ENCODE measurements at regions not wholly inside any gene's neighbourhood (a gene's known extent, or its start where the extent isn't known, plus 50 kb on each side); places are given as distances from the start of the nearest gene placed in this dataset.

DNA sequence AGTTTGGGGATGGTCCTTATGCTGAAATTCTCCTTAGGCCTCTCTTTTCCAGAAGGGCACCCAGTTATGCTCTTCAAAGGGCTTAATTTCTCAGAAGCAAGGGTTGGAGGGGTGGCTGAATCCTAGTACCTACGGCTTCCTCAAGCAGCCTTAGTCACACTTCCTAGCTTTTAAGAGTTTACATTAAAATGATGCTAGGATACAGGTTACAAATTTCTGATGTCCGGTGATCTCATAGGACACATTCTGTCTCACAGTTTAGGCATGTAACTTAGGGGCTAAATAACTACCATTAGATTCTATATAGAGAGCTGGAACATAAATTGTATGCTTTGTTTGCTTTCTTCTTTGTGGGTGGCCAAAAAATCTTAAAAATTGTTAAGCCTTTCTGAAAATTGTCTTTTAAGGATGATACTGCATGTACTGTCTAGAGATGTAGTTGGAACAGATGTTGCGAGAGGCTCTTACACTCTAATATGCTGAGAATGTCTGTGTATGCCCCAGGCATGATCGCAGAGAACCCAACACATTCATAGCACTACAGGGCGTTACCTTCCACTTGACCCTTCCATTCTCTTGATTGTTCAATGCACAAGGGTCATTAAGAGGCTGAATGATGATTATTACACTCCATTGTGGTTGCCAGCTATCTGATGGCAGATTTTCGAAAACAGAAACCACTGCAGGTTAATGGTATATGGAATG lies 139.1 kb downstream of the TMEM38B start:
- H3K27ac ChIP-seq (ENCODE audit: low read depth in 1 of 2, low read length in 2 of 2) = no peak overlapping the region

DNA sequence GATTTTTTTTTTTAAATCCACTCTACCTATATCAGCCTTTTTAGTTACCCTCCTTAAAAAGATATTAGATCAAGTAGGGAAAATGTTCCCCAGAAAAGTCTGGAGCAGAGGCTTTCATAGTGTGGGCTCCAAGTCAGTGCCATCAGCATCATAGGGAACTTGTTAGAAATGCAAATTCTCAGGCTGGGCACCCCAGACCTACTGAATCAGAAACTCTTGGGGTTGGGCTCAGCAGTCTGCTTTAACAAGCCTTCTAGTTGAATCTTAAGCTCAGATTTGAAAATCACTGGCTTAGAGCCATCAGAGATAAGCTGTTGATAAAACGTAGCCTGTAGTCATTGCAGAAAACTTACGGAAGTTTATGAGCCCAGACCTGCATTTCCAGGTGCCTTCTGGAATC lies 140.1 kb downstream of the TMEM38B start:
- no peak for TF ChIP-seq YY1 (IDR thresholded peaks at IDR 0.05)
- Histone ChIP-seq H3K27me3 (ENCODE audit: control insufficient read depth in 4 of 4, insufficient read depth in 4 of 4, low read length in 3 of 4) (no peaks in the 10 kb centered on the region), H3K36me3 (ENCODE audit: control insufficient read depth in 4 of 4, insufficient read depth in 3 of 4, low read depth in 1 of 4, low read length in 3 of 4) (no peaks in the 10 kb centered on the region), H3K4me1 (ENCODE audit: control insufficient read depth in 4 of 4, insufficient read depth in 4 of 4, low read length in 3 of 4) (no peaks in the 10 kb centered on the region), H3K9me3 (ENCODE audit: control insufficient read depth in 4 of 4, low read length in 3 of 4) (no peaks in the 10 kb centered on the region), H3K4me3 (ENCODE audit: low read depth in 1 of 3, low read length in 3 of 3) (no peak overlapping the region), H3K27ac (ENCODE audit: low read depth in 1 of 2, low read length in 2 of 2) (no peak overlapping the region), H3K9ac (ENCODE audit: low read depth in 1 of 2, low read length in 2 of 2) (no peak overlapping the region)
- WGBS = 54% methylated on average over 2 of the region's 2 CpGs
- no peak for DNase-seq (ENCODE audit: low spot score)

More for the DNA sequence above, 139.1 kb downstream of the TMEM38B start:
- Histone ChIP-seq H3K4me1 (ENCODE audit: control insufficient read depth in 4 of 4, insufficient read depth in 4 of 4, low read length in 3 of 4) (no peaks in the 10 kb centered on the region), H3K9me3 (ENCODE audit: control insufficient read depth in 4 of 4, low read length in 3 of 4) (no peaks in the 10 kb centered on the region), H3K36me3 (ENCODE audit: control insufficient read depth in 4 of 4, insufficient read depth in 3 of 4, low read depth in 1 of 4, low read length in 3 of 4) (no peaks in the 10 kb centered on the region), H3K4me3 (ENCODE audit: low read depth in 1 of 3, low read length in 3 of 3) (no peak overlapping the region), H3K27me3 (ENCODE audit: control insufficient read depth in 4 of 4, insufficient read depth in 4 of 4, low read length in 3 of 4) (no peaks in the 10 kb centered on the region), H3K9ac (ENCODE audit: low read depth in 1 of 2, low read length in 2 of 2) (no peak overlapping the region)
- no peak for TF ChIP-seq NR2F2 (IDR thresholded peaks at IDR 0.05)
- TF ChIP-seq TAF1 (conservative IDR thresholded peaks at IDR 0.05) = no peak
- TF ChIP-seq FOXA1 (IDR thresholded peaks at IDR 0.05) = no peak
- TF ChIP-seq JUND (IDR thresholded peaks at IDR 0.05) = no peak
- TF ChIP-seq, protein P1, sequence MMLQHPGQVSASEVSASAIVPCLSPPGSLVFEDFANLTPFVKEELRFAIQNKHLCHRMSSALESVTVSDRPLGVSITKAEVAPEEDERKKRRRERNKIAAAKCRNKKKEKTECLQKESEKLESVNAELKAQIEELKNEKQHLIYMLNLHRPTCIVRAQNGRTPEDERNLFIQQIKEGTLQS (IDR thresholded peaks at IDR 0.05) = no peak
- no peak for TF ChIP-seq YY1 (IDR thresholded peaks at IDR 0.05)
- TF ChIP-seq, protein P2, sequence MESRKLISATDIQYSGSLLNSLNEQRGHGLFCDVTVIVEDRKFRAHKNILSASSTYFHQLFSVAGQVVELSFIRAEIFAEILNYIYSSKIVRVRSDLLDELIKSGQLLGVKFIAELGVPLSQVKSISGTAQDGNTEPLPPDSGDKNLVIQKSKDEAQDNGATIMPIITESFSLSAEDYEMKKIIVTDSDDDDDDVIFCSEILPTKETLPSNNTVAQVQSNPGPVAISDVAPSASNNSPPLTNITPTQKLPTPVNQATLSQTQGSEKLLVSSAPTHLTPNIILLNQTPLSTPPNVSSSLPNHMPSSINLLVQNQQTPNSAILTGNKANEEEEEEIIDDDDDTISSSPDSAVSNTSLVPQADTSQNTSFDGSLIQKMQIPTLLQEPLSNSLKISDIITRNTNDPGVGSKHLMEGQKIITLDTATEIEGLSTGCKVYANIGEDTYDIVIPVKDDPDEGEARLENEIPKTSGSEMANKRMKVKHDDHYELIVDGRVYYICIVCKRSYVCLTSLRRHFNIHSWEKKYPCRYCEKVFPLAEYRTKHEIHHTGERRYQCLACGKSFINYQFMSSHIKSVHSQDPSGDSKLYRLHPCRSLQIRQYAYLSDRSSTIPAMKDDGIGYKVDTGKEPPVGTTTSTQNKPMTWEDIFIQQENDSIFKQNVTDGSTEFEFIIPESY (IDR thresholded peaks at IDR 0.05) = no peak
- no peak for TF ChIP-seq HNF4G (IDR thresholded peaks at IDR 0.05)
- no peak for TF ChIP-seq HNF4A (conservative IDR thresholded peaks at IDR 0.05)
- TF ChIP-seq, protein P3, sequence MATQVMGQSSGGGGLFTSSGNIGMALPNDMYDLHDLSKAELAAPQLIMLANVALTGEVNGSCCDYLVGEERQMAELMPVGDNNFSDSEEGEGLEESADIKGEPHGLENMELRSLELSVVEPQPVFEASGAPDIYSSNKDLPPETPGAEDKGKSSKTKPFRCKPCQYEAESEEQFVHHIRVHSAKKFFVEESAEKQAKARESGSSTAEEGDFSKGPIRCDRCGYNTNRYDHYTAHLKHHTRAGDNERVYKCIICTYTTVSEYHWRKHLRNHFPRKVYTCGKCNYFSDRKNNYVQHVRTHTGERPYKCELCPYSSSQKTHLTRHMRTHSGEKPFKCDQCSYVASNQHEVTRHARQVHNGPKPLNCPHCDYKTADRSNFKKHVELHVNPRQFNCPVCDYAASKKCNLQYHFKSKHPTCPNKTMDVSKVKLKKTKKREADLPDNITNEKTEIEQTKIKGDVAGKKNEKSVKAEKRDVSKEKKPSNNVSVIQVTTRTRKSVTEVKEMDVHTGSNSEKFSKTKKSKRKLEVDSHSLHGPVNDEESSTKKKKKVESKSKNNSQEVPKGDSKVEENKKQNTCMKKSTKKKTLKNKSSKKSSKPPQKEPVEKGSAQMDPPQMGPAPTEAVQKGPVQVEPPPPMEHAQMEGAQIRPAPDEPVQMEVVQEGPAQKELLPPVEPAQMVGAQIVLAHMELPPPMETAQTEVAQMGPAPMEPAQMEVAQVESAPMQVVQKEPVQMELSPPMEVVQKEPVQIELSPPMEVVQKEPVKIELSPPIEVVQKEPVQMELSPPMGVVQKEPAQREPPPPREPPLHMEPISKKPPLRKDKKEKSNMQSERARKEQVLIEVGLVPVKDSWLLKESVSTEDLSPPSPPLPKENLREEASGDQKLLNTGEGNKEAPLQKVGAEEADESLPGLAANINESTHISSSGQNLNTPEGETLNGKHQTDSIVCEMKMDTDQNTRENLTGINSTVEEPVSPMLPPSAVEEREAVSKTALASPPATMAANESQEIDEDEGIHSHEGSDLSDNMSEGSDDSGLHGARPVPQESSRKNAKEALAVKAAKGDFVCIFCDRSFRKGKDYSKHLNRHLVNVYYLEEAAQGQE (IDR thresholded peaks at IDR 0.05) = no peak
- TF ChIP-seq GABPA (IDR thresholded peaks at IDR 0.05 in 1 of 2, conservative IDR thresholded peaks at IDR 0.05 in 1 of 2) = no peak
- no peak for DNase-seq (ENCODE audit: low spot score)
- 94% methylated on average over 6 of the region's 6 CpGs for WGBS

DNA sequence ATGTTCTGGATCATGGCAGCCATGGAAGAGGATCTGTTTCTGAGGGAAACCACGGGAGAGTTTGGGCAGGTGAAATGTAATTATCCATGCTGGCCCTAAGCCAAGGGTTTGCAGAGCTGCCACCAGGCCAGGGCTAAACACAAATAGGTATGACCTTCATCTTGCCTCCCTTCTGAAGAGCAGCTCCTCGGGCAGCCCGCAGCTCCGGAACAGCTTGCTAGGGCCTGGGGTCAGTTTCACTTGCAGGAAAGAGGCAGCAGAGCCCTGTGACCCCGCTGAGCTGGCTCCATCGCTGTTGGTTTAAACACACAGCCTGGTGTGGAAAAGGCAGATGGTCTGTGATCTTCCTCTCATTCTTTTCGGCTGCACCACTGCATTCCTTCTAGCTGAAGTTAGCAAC lies 141.4 kb downstream of the TMEM38B start:
- no peak for DNase-seq (ENCODE audit: low spot score)
- 33% methylated on average over 7 of the region's 7 CpGs for WGBS
- no peak overlapping the region for H3K9ac ChIP-seq (ENCODE audit: low read depth in 1 of 2, low read length in 2 of 2)
- no peak for TF ChIP-seq RAD21 (IDR thresholded peaks at IDR 0.05)
- TF ChIP-seq RXRA (IDR thresholded peaks at IDR 0.05) = no peak
- TF ChIP-seq, protein P4, sequence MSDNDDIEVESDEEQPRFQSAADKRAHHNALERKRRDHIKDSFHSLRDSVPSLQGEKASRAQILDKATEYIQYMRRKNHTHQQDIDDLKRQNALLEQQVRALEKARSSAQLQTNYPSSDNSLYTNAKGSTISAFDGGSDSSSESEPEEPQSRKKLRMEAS (IDR thresholded peaks at IDR 0.05) = no peak
- TF ChIP-seq FOXA2 (IDR thresholded peaks at IDR 0.05) = no peak
- TF ChIP-seq TAF1 (conservative IDR thresholded peaks at IDR 0.05) = no peak
- TF ChIP-seq FOXA1 (IDR thresholded peaks at IDR 0.05) = no peak
- TF ChIP-seq GABPA (IDR thresholded peaks at IDR 0.05 in 1 of 2, conservative IDR thresholded peaks at IDR 0.05 in 1 of 2) = no peak
- no peak for TF ChIP-seq JUND (IDR thresholded peaks at IDR 0.05)
- no peak for TF ChIP-seq HNF4A (conservative IDR thresholded peaks at IDR 0.05)
- no peak for TF ChIP-seq NR2F2 (IDR thresholded peaks at IDR 0.05)
- TF ChIP-seq, protein P3 (IDR thresholded peaks at IDR 0.05) = no peak
- TF ChIP-seq YY1 (IDR thresholded peaks at IDR 0.05) = no peak
- TF ChIP-seq, protein P2 (IDR thresholded peaks at IDR 0.05) = no peak

More for the DNA sequence above, 141.4 kb downstream of the TMEM38B start:
- Histone ChIP-seq H3K4me1 (ENCODE audit: control insufficient read depth in 4 of 4, insufficient read depth in 4 of 4, low read length in 3 of 4) (no peaks in the 10 kb centered on the region), H3K27me3 (ENCODE audit: control insufficient read depth in 4 of 4, insufficient read depth in 4 of 4, low read length in 3 of 4) (no peaks in the 10 kb centered on the region), H3K36me3 (ENCODE audit: control insufficient read depth in 4 of 4, insufficient read depth in 3 of 4, low read depth in 1 of 4, low read length in 3 of 4) (no peaks in the 10 kb centered on the region), H3K27ac (ENCODE audit: low read depth in 1 of 2, low read length in 2 of 2) (no peak overlapping the region), H3K4me3 (ENCODE audit: low read depth in 1 of 3, low read length in 3 of 3) (no peak overlapping the region), H3K9me3 (ENCODE audit: control insufficient read depth in 4 of 4, low read length in 3 of 4) (no peaks in the 10 kb centered on the region)

All from liver (tissue), 7 donors.